ENCODE measurements at regions not wholly inside any gene's neighbourhood (a gene's known extent, or its start where the extent isn't known, plus 50 kb on each side); places are given as distances from the start of the nearest gene placed in this dataset.

DNA sequence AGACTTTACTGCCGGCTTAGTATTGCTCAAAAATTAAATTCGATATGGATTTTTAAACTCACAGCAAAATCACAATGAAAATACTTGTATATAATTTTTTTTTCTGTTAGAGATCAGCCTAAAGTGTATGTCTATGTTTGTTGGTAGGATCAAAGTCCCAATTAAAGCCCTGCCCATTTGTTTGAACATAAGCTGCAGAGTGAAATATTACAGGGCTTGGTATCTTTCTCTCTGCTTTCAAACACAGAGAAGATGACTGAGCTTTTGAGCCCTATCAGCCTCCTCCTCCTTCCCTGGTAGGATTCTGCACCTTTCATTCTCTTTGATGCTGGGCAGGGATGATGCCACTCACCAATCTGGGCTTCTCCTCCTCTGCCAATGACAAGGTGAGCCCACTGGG, 345.4 kb downstream of the PPP1R2C start:
- no peaks in the 10 kb centered on the region for H3K4me1 ChIP-seq (ENCODE audit: control insufficient read depth, low read length)
- no peaks in the 10 kb centered on the region for H4K20me1 ChIP-seq (ENCODE audit: control insufficient read depth, insufficient read depth, low read depth, low read length)
- H3K36me3 ChIP-seq (ENCODE audit: control insufficient read depth, low read length), result no peaks in the 10 kb centered on the region
- no peak overlapping the region for H3K4me2 ChIP-seq (ENCODE audit: low read length)
- H3K79me2 ChIP-seq (ENCODE audit: control insufficient read depth, low read length), result no peaks in the 10 kb centered on the region
- H3K9me3 ChIP-seq (ENCODE audit: control insufficient read depth, insufficient read depth, low read length), result no peaks in the 10 kb centered on the region
- H3K27me3 ChIP-seq (ENCODE audit: control insufficient read depth, low read length), result no peaks in the 10 kb centered on the region
- H3K9me2 ChIP-seq (replicated peaks; ENCODE audit: control insufficient read depth, low read length), result no peaks in the 10 kb centered on the region
- no peak overlapping the region for H3K4me3 ChIP-seq (ENCODE audit: low read length)
- no peak overlapping the region for H3K27ac ChIP-seq (ENCODE audit: low read depth, low read length)
- H3F3A ChIP-seq (ENCODE audit: control insufficient read depth, insufficient read depth), result no peaks in the 10 kb centered on the region
- TF ChIP-seq, protein P1, sequence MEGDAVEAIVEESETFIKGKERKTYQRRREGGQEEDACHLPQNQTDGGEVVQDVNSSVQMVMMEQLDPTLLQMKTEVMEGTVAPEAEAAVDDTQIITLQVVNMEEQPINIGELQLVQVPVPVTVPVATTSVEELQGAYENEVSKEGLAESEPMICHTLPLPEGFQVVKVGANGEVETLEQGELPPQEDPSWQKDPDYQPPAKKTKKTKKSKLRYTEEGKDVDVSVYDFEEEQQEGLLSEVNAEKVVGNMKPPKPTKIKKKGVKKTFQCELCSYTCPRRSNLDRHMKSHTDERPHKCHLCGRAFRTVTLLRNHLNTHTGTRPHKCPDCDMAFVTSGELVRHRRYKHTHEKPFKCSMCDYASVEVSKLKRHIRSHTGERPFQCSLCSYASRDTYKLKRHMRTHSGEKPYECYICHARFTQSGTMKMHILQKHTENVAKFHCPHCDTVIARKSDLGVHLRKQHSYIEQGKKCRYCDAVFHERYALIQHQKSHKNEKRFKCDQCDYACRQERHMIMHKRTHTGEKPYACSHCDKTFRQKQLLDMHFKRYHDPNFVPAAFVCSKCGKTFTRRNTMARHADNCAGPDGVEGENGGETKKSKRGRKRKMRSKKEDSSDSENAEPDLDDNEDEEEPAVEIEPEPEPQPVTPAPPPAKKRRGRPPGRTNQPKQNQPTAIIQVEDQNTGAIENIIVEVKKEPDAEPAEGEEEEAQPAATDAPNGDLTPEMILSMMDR (IDR thresholded peaks at IDR 0.05; ENCODE audit: low read depth, low read length, poor library complexity, severe bottlenecking), result no peak
- TF ChIP-seq EZH2phosphoT487 (IDR thresholded peaks at IDR 0.05; ENCODE audit: borderline replicate concordance, low read length), result no peak

DNA sequence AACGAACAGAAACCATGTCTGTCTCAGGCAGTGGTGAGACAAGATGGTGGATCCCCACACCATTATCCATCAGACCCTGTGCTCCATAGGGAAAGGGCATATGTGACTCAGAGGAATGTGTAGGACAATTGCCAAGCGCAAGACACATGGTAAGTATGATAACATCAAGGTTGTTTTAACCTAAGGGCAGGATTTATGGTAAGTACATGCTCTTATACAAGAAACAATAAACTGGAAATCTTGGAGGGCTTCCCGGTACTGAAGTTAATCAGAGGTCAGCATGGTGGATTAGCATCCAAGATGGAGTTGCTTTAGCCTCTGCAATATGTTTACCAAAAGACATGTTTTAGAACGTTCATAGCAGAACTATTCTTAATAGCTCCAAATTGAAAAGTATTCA, 355.0 kb downstream of the PPP1R2C start:
- TF ChIP-seq, protein P1 (IDR thresholded peaks at IDR 0.05; ENCODE audit: low read depth, low read length, poor library complexity, severe bottlenecking), result no peak
- TF ChIP-seq EZH2phosphoT487 (IDR thresholded peaks at IDR 0.05; ENCODE audit: borderline replicate concordance, low read length), result no peak
- Histone ChIP-seq H3K36me3 (ENCODE audit: control insufficient read depth, low read length) (no peaks in the 10 kb centered on the region), H3K4me3 (ENCODE audit: low read length) (no peak overlapping the region), H3K27me3 (ENCODE audit: control insufficient read depth, low read length) (no peaks in the 10 kb centered on the region), H3K9me3 (ENCODE audit: control insufficient read depth, insufficient read depth, low read length) (no peaks in the 10 kb centered on the region), H4K20me1 (ENCODE audit: control insufficient read depth, insufficient read depth, low read depth, low read length) (no peaks in the 10 kb centered on the region), H3K9me2 (replicated peaks; ENCODE audit: control insufficient read depth, low read length) (no peaks in the 10 kb centered on the region), H3F3A (ENCODE audit: control insufficient read depth, insufficient read depth) (no peaks in the 10 kb centered on the region), H3K4me2 (ENCODE audit: low read length) (no peak overlapping the region), H3K79me2 (ENCODE audit: control insufficient read depth, low read length) (no peaks in the 10 kb centered on the region), H3K27ac (ENCODE audit: low read depth, low read length) (no peak overlapping the region), H3K4me1 (ENCODE audit: control insufficient read depth, low read length) (no peaks in the 10 kb centered on the region)

DNA sequence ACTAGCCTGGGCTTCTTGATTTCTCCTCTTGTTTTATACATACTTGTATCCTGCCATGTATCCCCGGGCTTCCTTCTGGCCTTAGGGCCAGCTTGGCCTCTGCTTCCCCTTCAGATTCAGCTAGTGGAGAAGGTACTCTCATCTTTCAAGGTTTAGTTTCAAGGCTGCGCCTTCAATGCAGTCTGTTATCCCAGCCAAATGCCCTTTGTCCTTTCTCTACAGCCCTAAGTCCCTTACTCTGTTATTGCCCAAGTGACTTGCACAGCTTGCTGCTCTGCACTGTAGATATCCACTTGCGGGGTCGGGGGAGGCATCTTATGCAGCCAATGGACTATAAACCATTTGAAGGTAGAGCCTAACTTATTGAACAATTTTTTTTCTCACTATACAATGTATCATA, 357.5 kb downstream of the PPP1R2C start:
- Histone ChIP-seq H3K27ac (ENCODE audit: low read depth, low read length) (no peak overlapping the region), H3F3A (ENCODE audit: control insufficient read depth, insufficient read depth) (no peaks in the 10 kb centered on the region), H3K79me2 (ENCODE audit: control insufficient read depth, low read length) (no peaks in the 10 kb centered on the region), H3K4me3 (ENCODE audit: low read length) (no peak overlapping the region), H3K36me3 (ENCODE audit: control insufficient read depth, low read length) (no peaks in the 10 kb centered on the region), H3K4me1 (ENCODE audit: control insufficient read depth, low read length) (no peaks in the 10 kb centered on the region), H3K9me2 (replicated peaks; ENCODE audit: control insufficient read depth, low read length) (no peaks in the 10 kb centered on the region), H3K9me3 (ENCODE audit: control insufficient read depth, insufficient read depth, low read length) (no peaks in the 10 kb centered on the region), H4K20me1 (ENCODE audit: control insufficient read depth, insufficient read depth, low read depth, low read length) (no peaks in the 10 kb centered on the region), H3K27me3 (ENCODE audit: control insufficient read depth, low read length) (no peaks in the 10 kb centered on the region), H3K4me2 (ENCODE audit: low read length) (no peak overlapping the region)
- TF ChIP-seq, protein P1 (IDR thresholded peaks at IDR 0.05; ENCODE audit: low read depth, low read length, poor library complexity, severe bottlenecking), result no peak
- no peak for TF ChIP-seq EZH2phosphoT487 (IDR thresholded peaks at IDR 0.05; ENCODE audit: borderline replicate concordance, low read length)

- no peaks in the 10 kb centered on the region for H3K4me1 ChIP-seq (ENCODE audit: control insufficient read depth, low read length)
- no peaks in the 10 kb centered on the region for H3K27me3 ChIP-seq (ENCODE audit: control insufficient read depth, low read length)
- H3K27ac ChIP-seq (ENCODE audit: low read depth, low read length), result no peak overlapping the region
- no peaks in the 10 kb centered on the region for H3K9me3 ChIP-seq (ENCODE audit: control insufficient read depth, insufficient read depth, low read length)
- TF ChIP-seq EZH2phosphoT487 (IDR thresholded peaks at IDR 0.05; ENCODE audit: borderline replicate concordance, low read length), result no peak
- TF ChIP-seq, protein P1 (IDR thresholded peaks at IDR 0.05; ENCODE audit: low read depth, low read length, poor library complexity, severe bottlenecking), result no peak
- H3F3A ChIP-seq (ENCODE audit: control insufficient read depth, insufficient read depth), result no peaks in the 10 kb centered on the region
- H4K20me1 ChIP-seq (ENCODE audit: control insufficient read depth, insufficient read depth, low read depth, low read length), result no peaks in the 10 kb centered on the region
- H3K9me2 ChIP-seq (replicated peaks; ENCODE audit: control insufficient read depth, low read length), result no peaks in the 10 kb centered on the region
- no peaks in the 10 kb centered on the region for H3K79me2 ChIP-seq (ENCODE audit: control insufficient read depth, low read length)
- no peak overlapping the region for H3K4me3 ChIP-seq (ENCODE audit: low read length)
- no peaks in the 10 kb centered on the region for H3K36me3 ChIP-seq (ENCODE audit: control insufficient read depth, low read length)
- H3K4me2 ChIP-seq (ENCODE audit: low read length), result no peak overlapping the region
Measured at GRCh38 chrX:42415636-42416035, 362.3 kb downstream of the PPP1R2C start.
